Mucosa of descending colon (tissue), 3 donors: ENCODE measurements at regions not wholly inside any gene's neighbourhood (a gene's known extent, or its start where the extent isn't known, plus 50 kb on each side); places are given as distances from the start of the nearest gene placed in this dataset.
A peak's percentile ranks its signal among the peaks of the same experiment; 100 is the strongest.

Source experiments
- ATAC-seq: fragments of 200-7000 bp; cut with Tn5 transposase; one replicate; pipeline ENCODE4 v1.9.1; 2020; ENCODE audit warnings: mild to moderate bottlenecking, moderate library complexity
- DNase-seq, 3 donors: peaks; one replicate each; pipeline ENCODE4 v3.0.0-alpha.2; 2020
- H3K36me3 ChIP-seq: fragments of 200-600 bp; one replicate; pipeline ENCODE4 v1.8.0; 2021; ENCODE audit warnings: low read depth, mild to moderate bottlenecking
- H3K4me1 ChIP-seq: fragments of 200-600 bp; one replicate; pipeline ENCODE4 v1.8.0; 2021; ENCODE audit warnings: low read depth, mild to moderate bottlenecking
- H3K4me3 ChIP-seq: fragments of 200-600 bp; one replicate; pipeline ENCODE4 v1.8.0; 2021; ENCODE audit warnings: mild to moderate bottlenecking
- H3K9me3 ChIP-seq: fragments of 200-600 bp; one replicate; pipeline ENCODE4 v1.8.0; 2021; ENCODE audit warnings: mild to moderate bottlenecking
- CTCF ChIP-seq: fragments of 200-600 bp; IDR thresholded peaks from one replicate; pipeline ENCODE4 v1.8.0; 2022; ENCODE audit warnings: antibody characterized with exemption, mild to moderate bottlenecking
- intact Hi-C, 2 donors: fragments of 100-400 bp; cut with DNase I in 1 of 2; cut with micrococcal nuclease in 1 of 2; formaldehyde crosslinking; loops; one replicate each; pipeline versions ENCODE4 v1.11.0 to v1.11.1; 2022; cut with DNase I, micrococcal nuclease
- donor health status: DM: no; HTN: no; CAD: no; lungs with moderate emphysema.
- donor health status: DM: no; HTN: no; CAD: no.
- donor health status: DM: no; HTN: yes; CAD: no.

GRCh38 chr1:9438431-9439073, 100.7 kb upstream of the SLC25A33 start:
- ATAC-seq (no peak), DNase-seq (no peak)
- H3K4me3 ChIP-seq, result no peak overlapping the region
- TF ChIP-seq CTCF, result no peak
- peaks cover 39% of the 10 kb centered on the region for H3K4me1 ChIP-seq
- intact Hi-C loops, result loop anchor here in 1 of 2 donors (10.0 kb wide), 1 partner anchor 144 kb away; the partner anchor contains the start of gene SPSB1
- no peaks in the 10 kb centered on the region for H3K9me3 ChIP-seq
- H3K36me3 ChIP-seq, result no peaks in the 10 kb centered on the region

- intact Hi-C loops, result loop anchor here in 1 of 2 donors (10.0 kb wide), 1 partner anchor 144 kb away; the partner anchor contains the start of gene SPSB1
- TF ChIP-seq CTCF, result no peak
- Histone ChIP-seq H3K9me3 (no peaks in the 10 kb centered on the region), H3K4me3 (no peak overlapping the region), H3K4me1 (peaks cover 34% of the 10 kb centered on the region), H3K36me3 (no peaks in the 10 kb centered on the region)
- peak; percentile 9 for ATAC-seq
- DNase-seq, result peak in 2 of 3 donors; percentile 56 to 67
Observed at GRCh38 chr1:9439074-9439761, 100.0 kb upstream of the SLC25A33 start.

GRCh38 chr1:9440261-9440660, 99.0 kb upstream of the SLC25A33 start:
- ATAC-seq (no peak), DNase-seq (no peak)
- Histone ChIP-seq H3K36me3 (no peaks in the 10 kb centered on the region), H3K9me3 (no peaks in the 10 kb centered on the region), H3K4me3 (no peak overlapping the region), H3K4me1 (peaks cover 23% of the 10 kb centered on the region)
- intact Hi-C loops, result no loop called here
- no peak for TF ChIP-seq CTCF

- no peak for ATAC-seq
- Histone ChIP-seq H3K4me1 (peaks cover 18% of the 10 kb centered on the region), H3K36me3 (no peaks in the 10 kb centered on the region), H3K9me3 (no peaks in the 10 kb centered on the region), H3K4me3 (no peak overlapping the region)
- intact Hi-C loops, result no loop called here
- DNase-seq, result no peak
- TF ChIP-seq CTCF, result no peak
Observed at GRCh38 chr1:9440763-9441194, 98.5 kb upstream of the SLC25A33 start.

GRCh38 chr1:9441451-9442133, 97.7 kb upstream of the SLC25A33 start:
- H3K4me1 ChIP-seq, result peaks cover 13% of the 10 kb centered on the region
- intact Hi-C loops, result no loop called here
- no peak for DNase-seq

More at GRCh38 chr1:9441451-9442133, 97.7 kb upstream of the SLC25A33 start:
- ATAC-seq, result no peak
- Histone ChIP-seq H3K9me3 (no peaks in the 10 kb centered on the region), H3K4me3 (no peak overlapping the region), H3K36me3 (no peaks in the 10 kb centered on the region)
- TF ChIP-seq CTCF, result no peak
